DND-41 (cell line): ENCODE measurements at regions not wholly inside any gene's neighbourhood (a gene's known extent, or its start where the extent isn't known, plus 50 kb on each side); places are given as distances from the start of the nearest gene placed in this dataset.
"Not testable (repeated sequence)": the region's sequence is repeated elsewhere in the genome, so short reads cannot be mapped to it uniquely, and the experiment has no call there.

Experiments used
- EZH2 ChIP-seq: IDR thresholded peaks from 3 replicates; pipeline ENCODE4 v1.6.1; 2012; ENCODE audit warnings: borderline replicate concordance, low read depth, mild to moderate bottlenecking, moderate library complexity, low read length, inconsistent platforms; ENCODE audit not compliant: severe bottlenecking
- TF ChIP-seq, protein P1 (sequence below): IDR thresholded peaks from 2 replicates; pipeline ENCODE4 v1.5.1; 2012; ENCODE audit warnings: borderline replicate concordance, low read length, moderate library complexity, mild to moderate bottlenecking; ENCODE audit not compliant: poor library complexity, severe bottlenecking; ENCODE audit errors: extremely low read depth

DNA sequence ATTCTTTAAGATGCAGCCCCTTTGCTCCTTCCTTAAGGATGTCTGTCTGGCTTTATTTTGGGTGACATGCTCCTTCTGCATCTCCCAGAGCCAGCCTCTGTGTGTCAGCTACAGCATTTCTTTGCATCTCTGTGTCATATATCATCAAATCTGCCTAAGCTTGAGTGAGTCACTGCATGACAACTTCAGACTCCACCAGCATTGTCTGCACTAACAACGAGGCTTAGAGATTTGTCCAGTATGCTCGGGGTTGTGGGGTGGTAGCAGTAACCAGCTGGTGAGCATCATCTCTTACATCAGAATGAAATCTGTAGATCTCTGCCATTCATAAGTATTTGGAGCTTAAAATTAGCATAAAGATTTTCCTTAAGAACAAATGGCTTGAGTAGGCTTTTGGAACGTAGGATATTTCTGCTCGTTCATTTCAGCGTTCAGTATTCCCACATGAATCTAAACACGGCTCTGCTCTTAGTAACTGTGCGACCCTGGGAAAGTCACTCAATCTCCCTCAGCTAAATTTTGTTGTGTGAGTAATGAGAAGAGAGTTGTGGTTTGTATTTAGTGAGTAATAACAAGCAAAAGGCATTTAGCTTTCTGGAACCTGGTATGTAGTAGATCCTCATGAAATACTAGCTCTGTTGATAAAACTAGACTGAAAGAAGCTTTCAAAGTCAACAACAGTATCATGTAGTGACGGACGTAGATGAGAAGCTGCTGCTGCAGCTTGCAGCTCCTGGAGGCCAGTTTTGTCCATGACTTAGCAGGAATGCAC, 137.8 kb upstream of the DUSP22 start:
- TF ChIP-seq, protein P1, sequence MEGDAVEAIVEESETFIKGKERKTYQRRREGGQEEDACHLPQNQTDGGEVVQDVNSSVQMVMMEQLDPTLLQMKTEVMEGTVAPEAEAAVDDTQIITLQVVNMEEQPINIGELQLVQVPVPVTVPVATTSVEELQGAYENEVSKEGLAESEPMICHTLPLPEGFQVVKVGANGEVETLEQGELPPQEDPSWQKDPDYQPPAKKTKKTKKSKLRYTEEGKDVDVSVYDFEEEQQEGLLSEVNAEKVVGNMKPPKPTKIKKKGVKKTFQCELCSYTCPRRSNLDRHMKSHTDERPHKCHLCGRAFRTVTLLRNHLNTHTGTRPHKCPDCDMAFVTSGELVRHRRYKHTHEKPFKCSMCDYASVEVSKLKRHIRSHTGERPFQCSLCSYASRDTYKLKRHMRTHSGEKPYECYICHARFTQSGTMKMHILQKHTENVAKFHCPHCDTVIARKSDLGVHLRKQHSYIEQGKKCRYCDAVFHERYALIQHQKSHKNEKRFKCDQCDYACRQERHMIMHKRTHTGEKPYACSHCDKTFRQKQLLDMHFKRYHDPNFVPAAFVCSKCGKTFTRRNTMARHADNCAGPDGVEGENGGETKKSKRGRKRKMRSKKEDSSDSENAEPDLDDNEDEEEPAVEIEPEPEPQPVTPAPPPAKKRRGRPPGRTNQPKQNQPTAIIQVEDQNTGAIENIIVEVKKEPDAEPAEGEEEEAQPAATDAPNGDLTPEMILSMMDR: not testable (repeated sequence)
- TF ChIP-seq EZH2: not testable (repeated sequence)
